ENCODE measurements at regions not wholly inside any gene's neighbourhood (a gene's known extent, or its start where the extent isn't known, plus 50 kb on each side); places are given as distances from the start of the nearest gene placed in this dataset.

- Mint-ChIP-seq H3K36me3 (no peaks in the 10 kb centered on the region), H3K4me1 (no peaks in the 10 kb centered on the region), H3K27ac (no peak overlapping the region), H3K27me3 (ENCODE audit: low read depth in 2 of 2) (no peaks in the 10 kb centered on the region), H3K9me3 (peaks cover 2 to 9% of the 10 kb centered on the region in 2 donors), H3K4me3 (no peak overlapping the region)
- DNase-seq (no peak), ATAC-seq (no peak)
- H3K36me3 ChIP-seq (ENCODE audit: control insufficient read depth, insufficient read depth, low read length) = no peaks in the 10 kb centered on the region
- WGBS (ENCODE audit: insufficient coverage) = 36% methylated on average over 12 of the region's 12 CpGs
- H3K9me3 ChIP-seq (ENCODE audit: control insufficient read depth, insufficient read depth, low read length) = no peaks in the 10 kb centered on the region
- no peak for TF ChIP-seq CTCF (IDR thresholded peaks at IDR 0.05)
- intact Hi-C loops (cut with micrococcal nuclease) = no loop called here
- H3K4me3 ChIP-seq (ENCODE audit: low read length) = no peak overlapping the region
- no peaks in the 10 kb centered on the region for H3K27me3 ChIP-seq (ENCODE audit: control insufficient read depth, insufficient read depth, low read length)
- no peaks in the 10 kb centered on the region for H3K4me1 ChIP-seq (ENCODE audit: control insufficient read depth, insufficient read depth, low read length)
- H3K27ac ChIP-seq (ENCODE audit: low read length) = no peak overlapping the region
These were observed 170.0 kb upstream of the NDN start for GRCh38 chr15:23857028-23857641.

- WGBS (ENCODE audit: insufficient coverage) = 85% methylated on average over 5 of the region's 5 CpGs
These were observed 171.9 kb upstream of the NDN start for GRCh38 chr15:23859008-23859407.

GRCh38 chr15:23860290-23861245, 173.5 kb upstream of the NDN start:
- H3K27ac Mint-ChIP-seq = no peak overlapping the region
- no peaks in the 10 kb centered on the region for H3K36me3 Mint-ChIP-seq
- Histone ChIP-seq H3K27me3 (ENCODE audit: control insufficient read depth, insufficient read depth, low read length) (no peaks in the 10 kb centered on the region), H3K36me3 (ENCODE audit: control insufficient read depth, insufficient read depth, low read length) (no peaks in the 10 kb centered on the region), H3K4me3 (ENCODE audit: low read length) (no peak overlapping the region), H3K9me3 (ENCODE audit: control insufficient read depth, insufficient read depth, low read length) (no peaks in the 10 kb centered on the region), H3K27ac (ENCODE audit: low read length) (no peak overlapping the region), H3K4me1 (ENCODE audit: control insufficient read depth, insufficient read depth, low read length) (no peaks in the 10 kb centered on the region)
- DNase-seq (no peak), ATAC-seq (no peak)
- TF ChIP-seq CTCF (IDR thresholded peaks at IDR 0.05) = no peak
- H3K4me3 Mint-ChIP-seq = no peak overlapping the region
- intact Hi-C loops (cut with micrococcal nuclease) = no loop called here
- H3K27me3 Mint-ChIP-seq (ENCODE audit: low read depth in 2 of 2) = no peaks in the 10 kb centered on the region
- H3K4me1 Mint-ChIP-seq = no peaks in the 10 kb centered on the region
- peaks cover 0 to 12% of the 10 kb centered on the region in 2 donors for H3K9me3 Mint-ChIP-seq
- 56% methylated on average over 31 of the region's 31 CpGs for WGBS (ENCODE audit: insufficient coverage)

More at GRCh38 chr15:23859008-23859407, 171.9 kb upstream of the NDN start:
- Mint-ChIP-seq H3K27me3 (ENCODE audit: low read depth in 2 of 2) (no peaks in the 10 kb centered on the region), H3K27ac (no peak overlapping the region), H3K9me3 (peaks cover 0 to 12% of the 10 kb centered on the region in 2 donors), H3K4me1 (no peaks in the 10 kb centered on the region), H3K4me3 (no peak overlapping the region), H3K36me3 (no peaks in the 10 kb centered on the region)
- Histone ChIP-seq H3K9me3 (ENCODE audit: control insufficient read depth, insufficient read depth, low read length) (no peaks in the 10 kb centered on the region), H3K27me3 (ENCODE audit: control insufficient read depth, insufficient read depth, low read length) (no peaks in the 10 kb centered on the region), H3K36me3 (ENCODE audit: control insufficient read depth, insufficient read depth, low read length) (no peaks in the 10 kb centered on the region), H3K4me1 (ENCODE audit: control insufficient read depth, insufficient read depth, low read length) (no peaks in the 10 kb centered on the region), H3K27ac (ENCODE audit: low read length) (no peak overlapping the region), H3K4me3 (ENCODE audit: low read length) (no peak overlapping the region)
- ATAC-seq (no peak), DNase-seq (no peak)
- no peak for TF ChIP-seq CTCF (IDR thresholded peaks at IDR 0.05)
- intact Hi-C loops (cut with micrococcal nuclease) = no loop called here
